ENCODE measurements at regions not wholly inside any gene's neighbourhood (a gene's known extent, or its start where the extent isn't known, plus 50 kb on each side); places are given as distances from the start of the nearest gene placed in this dataset.

- Histone ChIP-seq H3K27me3 (ENCODE audit: control insufficient read depth, insufficient read depth, low read length) (peaks cover 13% of the 10 kb centered on the region; the same call in 1 of the 2 replicates), H3K36me3 (ENCODE audit: control insufficient read depth, insufficient read depth, low read length) (no peaks in the 10 kb centered on the region), H3K4me3 (ENCODE audit: low read depth, low read length) (no peak overlapping the region)
- no peak for TF ChIP-seq CTCF (IDR thresholded peaks at IDR 0.05; ENCODE audit: insufficient read depth, low read depth, low read length)
- ChIA-PET CTCF (interaction anchor here (0.7 kb wide), 1 partner anchor 17 kb away, joined by 3 read pairs; no protein-coding TSS in a partner anchor), POLR2A (no interaction called here)
- DNase-seq (ENCODE audit: low read depth): no peak
Measured at GRCh38 chr4:3860913-3861636, 94.9 kb downstream of the ADRA2C start.

GRCh38 chr4:3861720-3862639, 95.8 kb downstream of the ADRA2C start:
- peaks cover 13% of the 10 kb centered on the region; the same call in 1 of the 2 replicates for H3K27me3 ChIP-seq (ENCODE audit: control insufficient read depth, insufficient read depth, low read length)
- no peak for DNase-seq (ENCODE audit: low read depth)
- no peaks in the 10 kb centered on the region for H3K36me3 ChIP-seq (ENCODE audit: control insufficient read depth, insufficient read depth, low read length)
- ChIA-PET POLR2A (no interaction called here), CTCF (interaction anchor here (0.6 kb wide), 1 partner anchor 19 kb away, joined by 5 read pairs; no protein-coding TSS in a partner anchor)
- no peak overlapping the region for H3K4me3 ChIP-seq (ENCODE audit: low read depth, low read length)
- TF ChIP-seq CTCF (IDR thresholded peaks at IDR 0.05; ENCODE audit: insufficient read depth, low read depth, low read length): no peak

GRCh38 chr4:3862640-3863420, 96.6 kb downstream of the ADRA2C start:
- no peaks in the 10 kb centered on the region for H3K36me3 ChIP-seq (ENCODE audit: control insufficient read depth, insufficient read depth, low read length)
- no peak for DNase-seq (ENCODE audit: low read depth)
- TF ChIP-seq CTCF (IDR thresholded peaks at IDR 0.05; ENCODE audit: insufficient read depth, low read depth, low read length): no peak
- ChIA-PET CTCF (interaction anchor here (0.6 kb wide), 1 partner anchor 18 kb away, joined by 5 read pairs; no protein-coding TSS in a partner anchor), POLR2A (no interaction called here)
- peaks cover 11% of the 10 kb centered on the region; the same call in 1 of the 2 replicates for H3K27me3 ChIP-seq (ENCODE audit: control insufficient read depth, insufficient read depth, low read length)
- no peak overlapping the region for H3K4me3 ChIP-seq (ENCODE audit: low read depth, low read length)

GRCh38 chr4:3863841-3864741, 97.9 kb downstream of the ADRA2C start:
- ChIA-PET CTCF (interaction anchor here (0.7 to 2.0 kb wide), 3 partner anchors 10 to 88 kb away, joined by 3 to 4 read pairs (median 3); no protein-coding TSS in a partner anchor), POLR2A (no interaction called here)
- H3K36me3 ChIP-seq (ENCODE audit: control insufficient read depth, insufficient read depth, low read length): no peaks in the 10 kb centered on the region
- peaks cover 11% of the 10 kb centered on the region; the same call in 1 of the 2 replicates for H3K27me3 ChIP-seq (ENCODE audit: control insufficient read depth, insufficient read depth, low read length)
- TF ChIP-seq CTCF (IDR thresholded peaks at IDR 0.05; ENCODE audit: insufficient read depth, low read depth, low read length): no peak
- no peak overlapping the region for H3K4me3 ChIP-seq (ENCODE audit: low read depth, low read length)
- no peak for DNase-seq (ENCODE audit: low read depth)
